22Rv1 (cell line): ENCODE measurements at regions not wholly inside any gene's neighbourhood (a gene's known extent, or its start where the extent isn't known, plus 50 kb on each side); places are given as distances from the start of the nearest gene placed in this dataset.

Source experiments
- H3K27ac ChIP-seq: fragments of 450-650 bp; 2 replicates; pipeline ENCODE4 v1.5.1; 2017
- CTCF ChIP-seq: fragments of 450-650 bp; IDR thresholded peaks from 2 replicates; pipeline ENCODE4 v1.5.1; 2017; ENCODE audit warnings: mild to moderate bottlenecking
- ZFX ChIP-seq: fragments of 450-650 bp; IDR thresholded peaks from 2 replicates; pipeline ENCODE4 v1.6.1; 2017; ENCODE audit warnings: antibody characterized with exemption, borderline replicate concordance

GRCh38 chr11:41784513-41785335 lies 325.3 kb upstream of the LRRC4C start:
- TF ChIP-seq CTCF, result no peak
- no peak for TF ChIP-seq ZFX
- H3K27ac ChIP-seq, result peak overlapping the region; percentile 100

- no peak overlapping the region for H3K27ac ChIP-seq
- no peak for TF ChIP-seq CTCF
Measured at GRCh38 chr11:41786087-41786486, 326.6 kb upstream of the LRRC4C start.

GRCh38 chr11:41788177-41788576 lies 328.7 kb upstream of the LRRC4C start:
- TF ChIP-seq CTCF (no peak), ZFX (no peak)
- H3K27ac ChIP-seq, result no peak overlapping the region

GRCh38 chr11:41789376-41789775 lies 329.9 kb upstream of the LRRC4C start:
- H3K27ac ChIP-seq, result no peak overlapping the region
- TF ChIP-seq ZFX, result no peak
- TF ChIP-seq CTCF, result no peak

- TF ChIP-seq ZFX (no peak), CTCF (no peak)
- H3K27ac ChIP-seq, result no peak overlapping the region
Measured at GRCh38 chr11:41795004-41795403, 335.6 kb upstream of the LRRC4C start.

- no peak overlapping the region for H3K27ac ChIP-seq
- TF ChIP-seq CTCF (no peak), ZFX (no peak)
Measured at GRCh38 chr11:41799754-41800153, 340.3 kb upstream of the LRRC4C start.

- TF ChIP-seq CTCF (no peak), ZFX (no peak)
- no peak overlapping the region for H3K27ac ChIP-seq
Measured at GRCh38 chr11:41803895-41804294, 344.4 kb upstream of the LRRC4C start.
